ENCODE measurements at regions not wholly inside any gene's neighbourhood (a gene's known extent, or its start where the extent isn't known, plus 50 kb on each side); places are given as distances from the start of the nearest gene placed in this dataset.

GRCh38 chr2:102925003-102925402 is 163.2 kb downstream of the TMEM182 start:
- no peak for TF ChIP-seq CTCF (IDR thresholded peaks at IDR 0.05; ENCODE audit: insufficient read depth, low read length)
- no peak for TF ChIP-seq REST (IDR thresholded peaks at IDR 0.05; ENCODE audit: insufficient replicate concordance, low read depth)
- TF ChIP-seq GABPA (IDR thresholded peaks at IDR 0.05; ENCODE audit: low read depth) = no peak
- TF ChIP-seq POLR2AphosphoS5 (IDR thresholded peaks at IDR 0.05; ENCODE audit: low read depth) = no peak
- TF ChIP-seq SPI1 (IDR thresholded peaks at IDR 0.05; ENCODE audit: borderline replicate concordance, low read depth) = no peak
- no peak for DNase-seq (ENCODE audit: low read depth in 1 of 2, low spot score in 1 of 2)
- H3K4me3 ChIP-seq (replicated peaks; ENCODE audit: insufficient read depth, low read length) = no peak overlapping the region
- H3K27me3 ChIP-seq (ENCODE audit: insufficient read depth, poor library complexity, severe bottlenecking) = no peaks in the 10 kb centered on the region
- no peak overlapping the region for H3K27ac ChIP-seq (replicated peaks)

- H3K27me3 ChIP-seq (ENCODE audit: insufficient read depth, poor library complexity, severe bottlenecking) = no peaks in the 10 kb centered on the region
- TF ChIP-seq SPI1 (IDR thresholded peaks at IDR 0.05; ENCODE audit: borderline replicate concordance, low read depth) (no peak), GABPA (IDR thresholded peaks at IDR 0.05; ENCODE audit: low read depth) (no peak), CTCF (IDR thresholded peaks at IDR 0.05; ENCODE audit: insufficient read depth, low read length) (no peak), REST (IDR thresholded peaks at IDR 0.05; ENCODE audit: insufficient replicate concordance, low read depth) (no peak), POLR2AphosphoS5 (IDR thresholded peaks at IDR 0.05; ENCODE audit: low read depth) (no peak)
- H3K4me3 ChIP-seq (replicated peaks; ENCODE audit: insufficient read depth, low read length) = no peak overlapping the region
- H3K27ac ChIP-seq (replicated peaks) = no peak overlapping the region
- no peak for DNase-seq (ENCODE audit: low read depth in 1 of 2, low spot score in 1 of 2)
These were observed 166.0 kb downstream of the TMEM182 start for GRCh38 chr2:102927854-102928267.

GRCh38 chr2:102929721-102930120 is 167.9 kb downstream of the TMEM182 start:
- Histone ChIP-seq H3K27me3 (ENCODE audit: insufficient read depth, poor library complexity, severe bottlenecking) (no peaks in the 10 kb centered on the region), H3K4me3 (replicated peaks; ENCODE audit: insufficient read depth, low read length) (no peak overlapping the region), H3K27ac (replicated peaks) (no peak overlapping the region)
- DNase-seq (ENCODE audit: low read depth in 1 of 2, low spot score in 1 of 2) = no peak
- TF ChIP-seq GABPA (IDR thresholded peaks at IDR 0.05; ENCODE audit: low read depth) (no peak), POLR2AphosphoS5 (IDR thresholded peaks at IDR 0.05; ENCODE audit: low read depth) (no peak), CTCF (IDR thresholded peaks at IDR 0.05; ENCODE audit: insufficient read depth, low read length) (no peak), REST (IDR thresholded peaks at IDR 0.05; ENCODE audit: insufficient replicate concordance, low read depth) (no peak), SPI1 (IDR thresholded peaks at IDR 0.05; ENCODE audit: borderline replicate concordance, low read depth) (no peak)
